ENCODE measurements at regions not wholly inside any gene's neighbourhood (a gene's known extent, or its start where the extent isn't known, plus 50 kb on each side); places are given as distances from the start of the nearest gene placed in this dataset.

DNA sequence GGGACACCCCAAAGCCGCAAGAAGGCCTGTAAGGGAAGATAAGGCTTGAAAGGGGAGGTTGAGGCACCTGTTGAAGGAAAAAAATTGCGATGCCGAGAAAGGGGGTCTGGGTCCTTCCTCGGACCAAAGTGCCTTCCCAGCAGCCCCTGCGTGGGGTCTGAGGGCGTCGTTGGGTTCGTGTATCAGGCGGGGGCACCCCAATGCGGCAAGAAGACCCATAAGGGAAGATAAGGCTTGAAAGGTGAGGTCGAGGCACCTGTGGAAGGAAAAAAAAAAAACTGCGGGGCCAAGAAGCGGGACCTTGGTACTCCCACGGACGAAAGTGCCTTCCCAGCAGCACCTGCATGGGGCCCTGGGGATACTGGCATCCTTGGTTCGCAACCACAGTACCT, 277.5 kb downstream of the ALG10 start:
- intact Hi-C loops (cut with micrococcal nuclease) (no loop called here), dilution Hi-C loops (cut with MboI; ENCODE audit: extremely low pct_ligation_motif_present, low sequenced_read_pairs) (no loop called here)
- TF ChIP-seq, protein P1, sequence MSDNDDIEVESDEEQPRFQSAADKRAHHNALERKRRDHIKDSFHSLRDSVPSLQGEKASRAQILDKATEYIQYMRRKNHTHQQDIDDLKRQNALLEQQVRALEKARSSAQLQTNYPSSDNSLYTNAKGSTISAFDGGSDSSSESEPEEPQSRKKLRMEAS (IDR thresholded peaks at IDR 0.05; ENCODE audit: insufficient read depth, insufficient read length), result no peak
- TF ChIP-seq JUN (IDR thresholded peaks at IDR 0.05; ENCODE audit: borderline replicate concordance, insufficient read depth, insufficient read length, low read depth) (no peak), EZH2 (IDR thresholded peaks at IDR 0.05; ENCODE audit: borderline replicate concordance, low read depth, low read length, severe bottlenecking) (no peak), MYC (IDR thresholded peaks at IDR 0.05; ENCODE audit: low read depth, low read length) (no peak)
- TF ChIP-seq, protein P2, sequence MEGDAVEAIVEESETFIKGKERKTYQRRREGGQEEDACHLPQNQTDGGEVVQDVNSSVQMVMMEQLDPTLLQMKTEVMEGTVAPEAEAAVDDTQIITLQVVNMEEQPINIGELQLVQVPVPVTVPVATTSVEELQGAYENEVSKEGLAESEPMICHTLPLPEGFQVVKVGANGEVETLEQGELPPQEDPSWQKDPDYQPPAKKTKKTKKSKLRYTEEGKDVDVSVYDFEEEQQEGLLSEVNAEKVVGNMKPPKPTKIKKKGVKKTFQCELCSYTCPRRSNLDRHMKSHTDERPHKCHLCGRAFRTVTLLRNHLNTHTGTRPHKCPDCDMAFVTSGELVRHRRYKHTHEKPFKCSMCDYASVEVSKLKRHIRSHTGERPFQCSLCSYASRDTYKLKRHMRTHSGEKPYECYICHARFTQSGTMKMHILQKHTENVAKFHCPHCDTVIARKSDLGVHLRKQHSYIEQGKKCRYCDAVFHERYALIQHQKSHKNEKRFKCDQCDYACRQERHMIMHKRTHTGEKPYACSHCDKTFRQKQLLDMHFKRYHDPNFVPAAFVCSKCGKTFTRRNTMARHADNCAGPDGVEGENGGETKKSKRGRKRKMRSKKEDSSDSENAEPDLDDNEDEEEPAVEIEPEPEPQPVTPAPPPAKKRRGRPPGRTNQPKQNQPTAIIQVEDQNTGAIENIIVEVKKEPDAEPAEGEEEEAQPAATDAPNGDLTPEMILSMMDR (IDR thresholded peaks at IDR 0.05; ENCODE audit: extremely low read depth in 1 of 2, insufficient read depth in 1 of 2, low read depth in 1 of 2, low read length in 2 of 2), result no peak
- Histone ChIP-seq H4K20me1 (replicated peaks; ENCODE audit: control insufficient read depth, extremely low read depth, insufficient read depth, low read length) (no peaks in the 10 kb centered on the region), H3K4me3 (replicated peaks in 1 of 3; ENCODE audit: insufficient read depth in 1 of 3, low read depth in 1 of 3, low read length in 3 of 3) (no peak overlapping the region), H2AFZ (ENCODE audit: low read depth, low read length) (no peak overlapping the region), H3K9me1 (replicated peaks; ENCODE audit: control insufficient read depth, extremely low read depth, insufficient read depth, low read length) (no peaks in the 10 kb centered on the region), H3K4me2 (ENCODE audit: insufficient read depth, low read length) (no peak overlapping the region), H3K36me3 (ENCODE audit: control insufficient read depth in 2 of 2, extremely low read depth in 1 of 2, insufficient read depth in 2 of 2, low read length in 2 of 2) (no peaks in the 10 kb centered on the region), H3K4me1 (ENCODE audit: control insufficient read depth, extremely low read depth, insufficient read depth, low read length) (no peaks in the 10 kb centered on the region), H3K27ac (ENCODE audit: insufficient read depth, low read depth, low read length) (no peak overlapping the region), H3K27me3 (ENCODE audit: control insufficient read depth in 2 of 2, insufficient read depth in 2 of 2, low read length in 2 of 2) (no peaks in the 10 kb centered on the region), H3K79me2 (ENCODE audit: control insufficient read depth, insufficient read depth, low read length) (no peaks in the 10 kb centered on the region), H3K9me3 (replicated peaks; ENCODE audit: control insufficient read depth, insufficient read depth, low read length) (peaks cover 1% of the 10 kb centered on the region), H3K9ac (replicated peaks; ENCODE audit: extremely low read depth, insufficient read depth, low read length) (no peak overlapping the region)
- FAIRE-seq, result no peak
- CTCF ChIA-PET, result no interaction called here
- no peak for DNase-seq (ENCODE audit: low read depth, low spot score)
- POLR2A ChIA-PET, result no interaction called here
- no TSS peak for BruUV-seq (replicated peaks)
